Transverse colon (tissue), 4 donors: ENCODE measurements at regions not wholly inside any gene's neighbourhood (a gene's known extent, or its start where the extent isn't known, plus 50 kb on each side); places are given as distances from the start of the nearest gene placed in this dataset.

ENCODE experiments used
- DNase-seq: peaks from one replicate; pipeline ENCODE4 v3.0.0-alpha.2; 2019
- H3K27ac ChIP-seq, 4 donors: fragments of 200-600 bp; sonication (generic); 2 replicates each; pipeline ENCODE4 v1.5.1; 2016 to 2018; ENCODE audit warnings: inconsistent platforms in 4 of 4
- H3K27me3 ChIP-seq: fragments of 200-600 bp; sonication (generic); 2 replicates; pipeline ENCODE4 v1.5.1; 2017; ENCODE audit warnings: inconsistent platforms
- H3K36me3 ChIP-seq, 4 donors: fragments of 200-600 bp; sonication (generic); 2 replicates each; pipeline ENCODE4 v1.5.1; 2017 to 2019; ENCODE audit warnings: inconsistent platforms in 4 of 4
- H3K4me1 ChIP-seq, 4 donors: fragments of 200-600 bp; sonication (generic); 2 replicates each; pipeline ENCODE4 v1.5.1; 2017 to 2020; ENCODE audit warnings: inconsistent platforms in 4 of 4
- H3K4me3 ChIP-seq, 4 donors: fragments of 200-600 bp; sonication (generic); 1 replicate in 1 of 4; 2 replicates in 3 of 4; pipeline versions ENCODE4 v1.5.1 to v1.6.1; 2017 to 2019; ENCODE audit warnings: inconsistent platforms in 4 of 4
- H3K9me3 ChIP-seq, 2 donors: fragments of 200-600 bp; sonication (generic); 2 replicates each; pipeline ENCODE4 v1.5.1; 2017 to 2019; ENCODE audit warnings: inconsistent platforms in 2 of 2
- CTCF ChIP-seq, 5 experiments: fragments of 200-600 bp in 3 of 5; fragments of 450-650 bp in 2 of 5; sonication (generic) in 3 of 5; IDR thresholded peaks; 1 replicate in 2 of 5; 2 replicates in 3 of 5; pipeline ENCODE4 v1.5.1; 2016 to 2017; ENCODE audit warnings: antibody characterized with exemption in 5 of 5, inconsistent platforms in 3 of 5, mild to moderate bottlenecking in 2 of 5, moderate library complexity in 1 of 5
- EP300 ChIP-seq: sonication (generic); formaldehyde crosslinking; IDR thresholded peaks from one replicate; pipeline ENCODE4 v1.6.1; 2017; ENCODE audit warnings: antibody characterized with exemption, low read depth
- POLR2A ChIP-seq: fragments of 450-650 bp; IDR thresholded peaks from one replicate; pipeline ENCODE4 v1.6.1; 2016; ENCODE audit warnings: antibody characterized with exemption, mild to moderate bottlenecking, moderate library complexity
- POLR2AphosphoS5 ChIP-seq, 3 donors: sonication (generic); formaldehyde crosslinking; IDR thresholded peaks; one replicate each; pipeline ENCODE4 v1.6.1; 2016; ENCODE audit warnings: antibody characterized with exemption in 3 of 3
- WGBS, 2 donors: methylation state at CpG; one replicate each; pipeline ENCODE4 v1.1.5; 2018; ENCODE audit warnings: low coverage in 1 of 2; 5-methylcytosine and 5-hydroxymethylcytosine counted together
- in situ Hi-C, 4 donors: fragments of 200-750 bp; cut with MboI; loops; one replicate each; pipeline versions ENCODE4 v1.15.0 to v1.15.1; 2017; ENCODE audit warnings: low sequenced_read_pairs in 3 of 4, low pct_ligation_motif_present in 1 of 4, low pct_unique_long_range_greater_than_20kb in 1 of 4
- intact Hi-C: fragments of 100-400 bp; cut with DNase I; formaldehyde crosslinking; loops from one replicate; pipeline ENCODE4 v1.15.1; 2023; ENCODE audit warnings: low total_unique reads

GRCh38 chr14:87815121-87815520 is 177.9 kb downstream of the GALC start:
- intact Hi-C loops: no loop called here
- H3K9me3 ChIP-seq: no peaks in the 10 kb centered on the region
- in situ Hi-C loops: no loop called here
- DNase-seq: no peak
- H3K4me1 ChIP-seq: no peaks in the 10 kb centered on the region
- no peaks in the 10 kb centered on the region for H3K36me3 ChIP-seq
- no peak for TF ChIP-seq POLR2AphosphoS5 (IDR thresholded peaks at IDR 0.05)
- H3K27me3 ChIP-seq: no peaks in the 10 kb centered on the region
- 69 to 79% methylated on average over 6 to 9 of the region's 9 CpGs for WGBS, 2 donors
- H3K27ac ChIP-seq: no peak overlapping the region
- H3K4me3 ChIP-seq: no peak overlapping the region

- no peak for DNase-seq
- Histone ChIP-seq H3K9me3 (no peaks in the 10 kb centered on the region), H3K4me3 (no peak overlapping the region), H3K27me3 (no peaks in the 10 kb centered on the region), H3K27ac (no peak overlapping the region), H3K4me1 (no peaks in the 10 kb centered on the region), H3K36me3 (no peaks in the 10 kb centered on the region)
- WGBS, 2 donors: 45 to 72% methylated on average over 4 of the region's 4 CpGs
- in situ Hi-C loops: no loop called here
- intact Hi-C loops: no loop called here
- TF ChIP-seq POLR2AphosphoS5 (IDR thresholded peaks at IDR 0.05): no peak
Observed at GRCh38 chr14:87813686-87814085, 179.3 kb downstream of the GALC start.

- in situ Hi-C loops (no loop called here), intact Hi-C loops (no loop called here)
- no peak for TF ChIP-seq POLR2A
- TF ChIP-seq CTCF (IDR thresholded peaks at IDR 0.05): no peak
- no peak for TF ChIP-seq EP300
- no peak for TF ChIP-seq POLR2AphosphoS5 (IDR thresholded peaks at IDR 0.05)
- Histone ChIP-seq H3K36me3 (no peaks in the 10 kb centered on the region), H3K4me3 (no peak overlapping the region), H3K9me3 (no peaks in the 10 kb centered on the region), H3K27ac (no peak overlapping the region), H3K4me1 (no peaks in the 10 kb centered on the region), H3K27me3 (no peaks in the 10 kb centered on the region)
- no peak for DNase-seq
- 72 to 78% methylated on average over 1 of the region's 1 CpG for WGBS, 2 donors
Observed at GRCh38 chr14:87813211-87813610, 179.8 kb downstream of the GALC start.

- no peak overlapping the region for H3K27ac ChIP-seq
- WGBS, 2 donors: 89 to 100% methylated on average over 1 of the region's 1 CpG
- no peak for DNase-seq
- TF ChIP-seq EP300 (no peak), CTCF (IDR thresholded peaks at IDR 0.05) (no peak), POLR2A (no peak), POLR2AphosphoS5 (IDR thresholded peaks at IDR 0.05) (no peak)
- H3K9me3 ChIP-seq: no peaks in the 10 kb centered on the region
- H3K36me3 ChIP-seq: no peaks in the 10 kb centered on the region
- H3K4me1 ChIP-seq: no peaks in the 10 kb centered on the region
- intact Hi-C loops (no loop called here), in situ Hi-C loops (no loop called here)
- no peak overlapping the region for H3K4me3 ChIP-seq
- no peaks in the 10 kb centered on the region for H3K27me3 ChIP-seq
Observed at GRCh38 chr14:87811246-87811645, 181.7 kb downstream of the GALC start.

- Histone ChIP-seq H3K36me3 (no peaks in the 10 kb centered on the region), H3K9me3 (no peaks in the 10 kb centered on the region), H3K27me3 (no peaks in the 10 kb centered on the region), H3K4me3 (no peak overlapping the region), H3K27ac (no peak overlapping the region), H3K4me1 (no peaks in the 10 kb centered on the region)
- in situ Hi-C loops: no loop called here
- intact Hi-C loops: no loop called here
- WGBS, 2 donors: 85 to 88% methylated on average over 5 to 6 of the region's 6 CpGs
- no peak for TF ChIP-seq POLR2A
- no peak for DNase-seq
Observed at GRCh38 chr14:87810711-87811110, 182.3 kb downstream of the GALC start.

- in situ Hi-C loops: no loop called here
- DNase-seq: no peak
- Histone ChIP-seq H3K27ac (no peak overlapping the region), H3K27me3 (no peaks in the 10 kb centered on the region), H3K4me1 (no peaks in the 10 kb centered on the region), H3K4me3 (no peak overlapping the region), H3K36me3 (no peaks in the 10 kb centered on the region), H3K9me3 (no peaks in the 10 kb centered on the region)
- WGBS, 2 donors: 83 to 89% methylated on average over 5 of the region's 5 CpGs
- intact Hi-C loops: no loop called here
- TF ChIP-seq POLR2A (no peak), EP300 (no peak), CTCF (IDR thresholded peaks at IDR 0.05) (no peak), POLR2AphosphoS5 (IDR thresholded peaks at IDR 0.05) (no peak)
Observed at GRCh38 chr14:87809261-87809660, 183.7 kb downstream of the GALC start.
